ENCODE measurements at regions not wholly inside any gene's neighbourhood (a gene's known extent, or its start where the extent isn't known, plus 50 kb on each side); places are given as distances from the start of the nearest gene placed in this dataset.
"Not testable (repeated sequence)": the region's sequence is repeated elsewhere in the genome, so short reads cannot be mapped to it uniquely, and the experiment has no call there.

- no peak for ATAC-seq (ENCODE audit: low FRiP score)
- H3K4me1 ChIP-seq (ENCODE audit: control insufficient read depth in 1 of 2, insufficient read depth in 2 of 2, low read length in 2 of 2) = no peaks in the 10 kb centered on the region
- H3K9me3 ChIP-seq (ENCODE audit: control insufficient read depth, low read length) = no peaks in the 10 kb centered on the region
- H3K27ac ChIP-seq (ENCODE audit: low read depth in 1 of 2, low read length in 2 of 2) = no peak overlapping the region
- H3K27me3 ChIP-seq (ENCODE audit: control insufficient read depth in 1 of 2, insufficient read depth in 2 of 2, low read length in 1 of 2) = no peaks in the 10 kb centered on the region
- no peak overlapping the region for H3K4me3 ChIP-seq (ENCODE audit: low read length in 2 of 2)
- WGBS, 2 donors = 77 to 79% methylated on average over 9 of the region's 9 CpGs
- no peak for DNase-seq
- intact Hi-C loops (cut with DNase I) = no loop called here
- no peaks in the 10 kb centered on the region for H3K36me3 ChIP-seq (ENCODE audit: control insufficient read depth in 1 of 2, insufficient read depth in 2 of 2, low read length in 1 of 2)
Measured at GRCh38 chr20:53794529-53795115, 201.0 kb upstream of the ZNF217 start.

- intact Hi-C loops (cut with DNase I) = no loop called here
- 91 to 92% methylated on average over 7 of the region's 7 CpGs for WGBS, 2 donors
- no peaks in the 10 kb centered on the region for H3K9me3 ChIP-seq (ENCODE audit: control insufficient read depth, low read length)
- DNase-seq (no peak), ATAC-seq (ENCODE audit: low FRiP score) (no peak)
- H3K4me3 ChIP-seq (ENCODE audit: low read length in 2 of 2) = no peak overlapping the region
- H3K4me1 ChIP-seq (ENCODE audit: control insufficient read depth in 1 of 2, insufficient read depth in 2 of 2, low read length in 2 of 2) = no peaks in the 10 kb centered on the region
- H3K36me3 ChIP-seq (ENCODE audit: control insufficient read depth in 1 of 2, insufficient read depth in 2 of 2, low read length in 1 of 2) = no peaks in the 10 kb centered on the region
- H3K27ac ChIP-seq (ENCODE audit: low read depth in 1 of 2, low read length in 2 of 2) = no peak overlapping the region
- no peaks in the 10 kb centered on the region for H3K27me3 ChIP-seq (ENCODE audit: control insufficient read depth in 1 of 2, insufficient read depth in 2 of 2, low read length in 1 of 2)
Measured at GRCh38 chr20:53793783-53794383, 200.2 kb upstream of the ZNF217 start.

- WGBS, 2 donors = 68 to 69% methylated on average over 5 of the region's 5 CpGs
- intact Hi-C loops (cut with DNase I) = no loop called here
- no peaks in the 10 kb centered on the region for H3K36me3 ChIP-seq (ENCODE audit: control insufficient read depth in 1 of 2, insufficient read depth in 2 of 2, low read length in 1 of 2)
Measured at GRCh38 chr20:53792946-53793536, 199.4 kb upstream of the ZNF217 start.

GRCh38 chr20:53789989-53790675 lies 196.5 kb upstream of the ZNF217 start:
- 86 to 87% methylated on average over 10 of the region's 10 CpGs for WGBS, 2 donors
- H3K9me3 ChIP-seq (ENCODE audit: control insufficient read depth, low read length) = no peaks in the 10 kb centered on the region
- no peaks in the 10 kb centered on the region for H3K27me3 ChIP-seq (ENCODE audit: control insufficient read depth in 1 of 2, insufficient read depth in 2 of 2, low read length in 1 of 2)
- intact Hi-C loops (cut with DNase I) = no loop called here
- H3K27ac ChIP-seq (ENCODE audit: low read depth in 1 of 2, low read length in 2 of 2) = no peak overlapping the region
- H3K36me3 ChIP-seq (ENCODE audit: control insufficient read depth in 1 of 2, insufficient read depth in 2 of 2, low read length in 1 of 2) = no peaks in the 10 kb centered on the region
- H3K4me3 ChIP-seq (ENCODE audit: low read length in 2 of 2) = no peak overlapping the region
- DNase-seq = no peak
- H3K4me1 ChIP-seq (ENCODE audit: control insufficient read depth in 1 of 2, insufficient read depth in 2 of 2, low read length in 2 of 2) = no peaks in the 10 kb centered on the region
- ATAC-seq (ENCODE audit: low FRiP score) = no peak

More at GRCh38 chr20:53792946-53793536, 199.4 kb upstream of the ZNF217 start:
- H3K27ac ChIP-seq (ENCODE audit: low read depth in 1 of 2, low read length in 2 of 2) = no peak overlapping the region
- H3K9me3 ChIP-seq (ENCODE audit: control insufficient read depth, low read length) = no peaks in the 10 kb centered on the region
- no peak overlapping the region for H3K4me3 ChIP-seq (ENCODE audit: low read length in 2 of 2)
- no peak for ATAC-seq (ENCODE audit: low FRiP score)
- H3K27me3 ChIP-seq (ENCODE audit: control insufficient read depth in 1 of 2, insufficient read depth in 2 of 2, low read length in 1 of 2) = no peaks in the 10 kb centered on the region
- no peak for DNase-seq
- no peaks in the 10 kb centered on the region for H3K4me1 ChIP-seq (ENCODE audit: control insufficient read depth in 1 of 2, insufficient read depth in 2 of 2, low read length in 2 of 2)

GRCh38 chr20:53788253-53789022 lies 194.8 kb upstream of the ZNF217 start:
- ATAC-seq (ENCODE audit: low FRiP score) (no peak), DNase-seq (no peak)
- intact Hi-C loops (cut with DNase I) = no loop called here
- no peaks in the 10 kb centered on the region for H3K4me1 ChIP-seq (ENCODE audit: control insufficient read depth in 1 of 2, insufficient read depth in 2 of 2, low read length in 2 of 2)
- H3K27ac ChIP-seq (ENCODE audit: low read depth in 1 of 2, low read length in 2 of 2) = no peak overlapping the region
- 84 to 86% methylated on average over 6 of the region's 6 CpGs for WGBS, 2 donors
- no peaks in the 10 kb centered on the region for H3K9me3 ChIP-seq (ENCODE audit: control insufficient read depth, low read length)
- H3K4me3 ChIP-seq (ENCODE audit: low read length in 2 of 2) = no peak overlapping the region
- no peaks in the 10 kb centered on the region for H3K27me3 ChIP-seq (ENCODE audit: control insufficient read depth in 1 of 2, insufficient read depth in 2 of 2, low read length in 1 of 2)
- no peaks in the 10 kb centered on the region for H3K36me3 ChIP-seq (ENCODE audit: control insufficient read depth in 1 of 2, insufficient read depth in 2 of 2, low read length in 1 of 2)

GRCh38 chr20:53787491-53787931 lies 193.9 kb upstream of the ZNF217 start:
- H3K36me3 ChIP-seq (ENCODE audit: control insufficient read depth in 1 of 2, insufficient read depth in 2 of 2, low read length in 1 of 2); H3K27me3 ChIP-seq (ENCODE audit: control insufficient read depth in 1 of 2, insufficient read depth in 2 of 2, low read length in 1 of 2); H3K4me3 ChIP-seq (ENCODE audit: low read length in 2 of 2); H3K9me3 ChIP-seq (ENCODE audit: control insufficient read depth, low read length); ATAC-seq (ENCODE audit: low FRiP score); intact Hi-C loops (cut with DNase I); H3K27ac ChIP-seq (ENCODE audit: low read depth in 1 of 2, low read length in 2 of 2); DNase-seq; H3K4me1 ChIP-seq (ENCODE audit: control insufficient read depth in 1 of 2, insufficient read depth in 2 of 2, low read length in 2 of 2): not testable (repeated sequence)
- WGBS, 2 donors = 75 to 82% methylated on average over 8 of the region's 8 CpGs

- no peaks in the 10 kb centered on the region for H3K27me3 ChIP-seq (ENCODE audit: control insufficient read depth in 1 of 2, insufficient read depth in 2 of 2, low read length in 1 of 2)
- no peak overlapping the region for H3K27ac ChIP-seq (ENCODE audit: low read depth in 1 of 2, low read length in 2 of 2)
- no peaks in the 10 kb centered on the region for H3K36me3 ChIP-seq (ENCODE audit: control insufficient read depth in 1 of 2, insufficient read depth in 2 of 2, low read length in 1 of 2)
- DNase-seq = no peak
- no peaks in the 10 kb centered on the region for H3K9me3 ChIP-seq (ENCODE audit: control insufficient read depth, low read length)
- 69 to 71% methylated on average over 9 of the region's 9 CpGs for WGBS, 2 donors
- H3K4me1 ChIP-seq (ENCODE audit: control insufficient read depth in 1 of 2, insufficient read depth in 2 of 2, low read length in 2 of 2) = no peaks in the 10 kb centered on the region
- intact Hi-C loops (cut with DNase I) = no loop called here
- no peak overlapping the region for H3K4me3 ChIP-seq (ENCODE audit: low read length in 2 of 2)
- ATAC-seq (ENCODE audit: low FRiP score) = peak; percentile 33
Measured at GRCh38 chr20:53786445-53787267, 193.0 kb upstream of the ZNF217 start.

GRCh38 chr20:53786071-53786444 lies 192.4 kb upstream of the ZNF217 start:
- Histone ChIP-seq H3K27ac (ENCODE audit: low read depth in 1 of 2, low read length in 2 of 2) (no peak overlapping the region), H3K27me3 (ENCODE audit: control insufficient read depth in 1 of 2, insufficient read depth in 2 of 2, low read length in 1 of 2) (no peaks in the 10 kb centered on the region), H3K9me3 (ENCODE audit: control insufficient read depth, low read length) (no peaks in the 10 kb centered on the region), H3K36me3 (ENCODE audit: control insufficient read depth in 1 of 2, insufficient read depth in 2 of 2, low read length in 1 of 2) (no peaks in the 10 kb centered on the region), H3K4me3 (ENCODE audit: low read length in 2 of 2) (no peak overlapping the region), H3K4me1 (ENCODE audit: control insufficient read depth in 1 of 2, insufficient read depth in 2 of 2, low read length in 2 of 2) (no peaks in the 10 kb centered on the region)
- 69 to 82% methylated on average over 3 of the region's 3 CpGs for WGBS, 2 donors
- ATAC-seq (ENCODE audit: low FRiP score) (no peak), DNase-seq (no peak)
- intact Hi-C loops (cut with DNase I) = no loop called here

Measured in aorta (tissue), 5 donors.